ENCODE measurements at regions not wholly inside any gene's neighbourhood (a gene's known extent, or its start where the extent isn't known, plus 50 kb on each side); places are given as distances from the start of the nearest gene placed in this dataset.

- H3K4me1 ChIP-seq, result peaks cover 0 to 32% of the 10 kb centered on the region in 2 donors
- DNase-seq (ENCODE audit: low spot score), result no peak
- H3K36me3 ChIP-seq, result no peaks in the 10 kb centered on the region
- no peaks in the 10 kb centered on the region for H3K9me3 ChIP-seq
- TF ChIP-seq CTCF (IDR thresholded peaks at IDR 0.05), result no peak
- H3K4me3 ChIP-seq, result no peak overlapping the region
- no peaks in the 10 kb centered on the region for H3K27me3 ChIP-seq
- H3K27ac ChIP-seq, result no peak overlapping the region
Observed at GRCh38 chr2:176395273-176395854, 126.1 kb downstream of the MTX2 start.

GRCh38 chr2:176398243-176399073 is 129.2 kb downstream of the MTX2 start:
- no peaks in the 10 kb centered on the region for H3K27me3 ChIP-seq
- DNase-seq (ENCODE audit: low spot score), result no peak
- no peak overlapping the region for H3K4me3 ChIP-seq
- no peaks in the 10 kb centered on the region for H3K36me3 ChIP-seq
- TF ChIP-seq CTCF (IDR thresholded peaks at IDR 0.05), result no peak
- peaks cover 0 to 5% of the 10 kb centered on the region in 2 donors for H3K4me1 ChIP-seq
- no peaks in the 10 kb centered on the region for H3K9me3 ChIP-seq
- no peak overlapping the region for H3K27ac ChIP-seq

GRCh38 chr2:176399074-176399598 is 129.9 kb downstream of the MTX2 start:
- no peak for DNase-seq (ENCODE audit: low spot score)
- Histone ChIP-seq H3K9me3 (no peaks in the 10 kb centered on the region), H3K4me3 (no peak overlapping the region), H3K4me1 (peaks cover 0 to 5% of the 10 kb centered on the region in 2 donors), H3K27me3 (no peaks in the 10 kb centered on the region), H3K36me3 (no peaks in the 10 kb centered on the region), H3K27ac (no peak overlapping the region)
- TF ChIP-seq CTCF (IDR thresholded peaks at IDR 0.05), result no peak

- TF ChIP-seq CTCF (IDR thresholded peaks at IDR 0.05), result no peak
- H3K27ac ChIP-seq, result no peak overlapping the region
- no peak overlapping the region for H3K4me3 ChIP-seq
- no peak for DNase-seq (ENCODE audit: low spot score)
- no peaks in the 10 kb centered on the region for H3K9me3 ChIP-seq
- H3K4me1 ChIP-seq, result no peaks in the 10 kb centered on the region
- no peaks in the 10 kb centered on the region for H3K27me3 ChIP-seq
- no peaks in the 10 kb centered on the region for H3K36me3 ChIP-seq
Observed at GRCh38 chr2:176405477-176405876, 136.2 kb downstream of the MTX2 start.

- no peaks in the 10 kb centered on the region for H3K9me3 ChIP-seq
- H3K36me3 ChIP-seq, result no peaks in the 10 kb centered on the region
- no peak for TF ChIP-seq CTCF (IDR thresholded peaks at IDR 0.05)
Observed at GRCh38 chr2:176407706-176408105, 138.5 kb downstream of the MTX2 start.

More at GRCh38 chr2:176407706-176408105, 138.5 kb downstream of the MTX2 start:
- H3K4me1 ChIP-seq, result no peaks in the 10 kb centered on the region
- no peaks in the 10 kb centered on the region for H3K27me3 ChIP-seq
- no peak for DNase-seq (ENCODE audit: low spot score)
- no peak overlapping the region for H3K4me3 ChIP-seq
- no peak overlapping the region for H3K27ac ChIP-seq
